GM18505 (cell line): ENCODE measurements at regions not wholly inside any gene's neighbourhood (a gene's known extent, or its start where the extent isn't known, plus 50 kb on each side); places are given as distances from the start of the nearest gene placed in this dataset.
"Not testable (repeated sequence)": the region's sequence is repeated elsewhere in the genome, so short reads cannot be mapped to it uniquely, and the experiment has no call there.

ENCODE experiments used
- ATAC-seq: cut with Tn5 transposase; IDR thresholded peaks from one replicate; pipeline ENCODE4 v1.9.1; 2021; ENCODE audit not compliant: unreplicated experiment
- POLR2A ChIP-seq: IDR thresholded peaks from 4 replicates; pipeline ENCODE4 v1.6.1; 2011; ENCODE audit warnings: borderline replicate concordance; ENCODE audit not compliant: insufficient read depth, insufficient read length; ENCODE audit errors: extremely low read depth

DNA sequence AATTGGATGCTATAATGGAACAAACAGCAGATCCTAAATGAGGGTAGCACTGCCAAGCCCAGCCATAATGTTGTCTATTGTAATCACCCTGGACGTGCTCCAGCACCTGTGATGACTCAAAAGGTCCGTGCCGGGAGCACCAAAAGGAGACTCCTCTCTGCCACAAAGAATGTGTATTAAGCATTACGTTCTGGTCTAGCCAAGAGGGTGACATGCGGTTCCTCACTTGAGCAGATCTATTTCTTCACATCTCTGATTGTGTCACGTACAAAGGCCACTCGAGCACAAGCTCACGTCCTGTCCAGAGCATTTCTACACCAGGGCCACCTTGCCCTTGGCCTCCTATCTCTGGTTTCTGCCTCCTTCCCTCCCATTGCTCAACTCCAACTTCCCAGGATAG is 219.9 kb upstream of the IRS2 start:
- ATAC-seq, result no peak
- no peak for TF ChIP-seq POLR2A

- ATAC-seq, result no peak
- no peak for TF ChIP-seq POLR2A
These were observed 219.2 kb upstream of the IRS2 start for GRCh38 chr13:110005563-110005962.

- ATAC-seq, result no peak
- TF ChIP-seq POLR2A, result no peak
These were observed 218.4 kb upstream of the IRS2 start for GRCh38 chr13:110004814-110005213.

DNA sequence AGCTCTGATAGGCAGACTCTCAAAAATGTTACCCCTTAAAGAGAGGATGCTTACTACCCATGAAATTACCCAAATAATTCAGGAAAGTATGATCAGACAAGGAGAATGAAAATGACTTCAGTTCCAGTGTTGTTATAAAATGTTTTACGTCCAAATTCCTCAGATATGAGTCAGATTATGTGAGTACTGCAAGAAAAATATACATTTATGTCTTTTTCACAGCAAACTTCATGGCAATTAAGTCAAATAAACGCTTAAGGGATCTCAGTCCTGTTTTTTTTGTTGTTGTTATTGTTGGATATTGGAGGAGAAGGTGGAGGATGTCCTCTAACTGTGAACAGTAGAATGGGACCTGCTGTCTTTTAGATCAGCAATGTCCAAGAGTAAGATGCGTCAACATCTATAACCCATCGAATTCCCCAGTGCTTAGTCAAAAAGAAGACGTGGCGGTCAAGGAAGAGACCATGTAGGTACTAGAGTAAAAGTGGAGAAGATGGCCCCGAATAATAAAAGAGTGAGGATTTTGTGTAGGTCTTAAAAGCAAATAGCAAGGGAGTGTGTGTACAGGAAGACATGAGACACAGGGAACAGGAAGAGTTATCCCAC is 215.4 kb upstream of the IRS2 start:
- no peak for ATAC-seq
- TF ChIP-seq POLR2A, result no peak

DNA sequence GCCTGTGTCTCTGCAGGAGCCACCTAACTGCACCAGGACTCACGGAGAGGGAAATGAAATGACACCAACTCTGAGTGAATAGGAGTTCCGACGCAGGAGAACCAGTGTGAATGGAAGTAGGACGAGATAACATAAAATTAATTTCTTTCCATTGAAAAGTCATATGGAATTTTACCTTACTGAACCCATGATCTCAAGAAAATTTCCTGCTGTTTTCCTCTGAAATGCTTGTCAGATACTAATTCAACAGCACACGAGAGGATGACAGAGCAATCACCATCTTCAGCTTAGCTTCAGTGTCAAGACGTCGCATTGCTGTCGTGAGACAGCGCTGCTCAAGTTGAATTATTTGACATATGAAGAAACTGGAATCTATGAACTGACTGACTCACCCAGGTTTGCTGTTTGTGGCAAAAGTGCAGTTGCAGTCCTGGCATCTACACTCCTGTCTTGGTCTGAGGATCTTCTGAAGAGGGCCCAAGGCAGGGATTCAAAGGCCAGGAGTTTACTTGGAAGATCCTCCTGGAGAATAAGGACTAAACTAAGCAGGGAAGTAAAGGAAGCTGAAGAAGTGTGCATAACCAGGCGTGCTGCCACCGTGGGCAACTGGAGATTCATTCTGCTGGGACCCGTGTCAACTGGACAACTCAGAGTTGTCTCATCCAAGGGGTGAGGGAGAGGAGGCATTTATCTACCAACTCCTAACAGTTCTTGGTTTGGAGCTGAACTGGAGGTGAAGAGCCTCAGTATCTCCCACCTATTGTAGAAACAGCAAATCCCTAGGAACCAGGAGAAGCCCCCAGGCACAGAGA is 214.4 kb upstream of the IRS2 start:
- no peak for TF ChIP-seq POLR2A
- ATAC-seq, result no peak

DNA sequence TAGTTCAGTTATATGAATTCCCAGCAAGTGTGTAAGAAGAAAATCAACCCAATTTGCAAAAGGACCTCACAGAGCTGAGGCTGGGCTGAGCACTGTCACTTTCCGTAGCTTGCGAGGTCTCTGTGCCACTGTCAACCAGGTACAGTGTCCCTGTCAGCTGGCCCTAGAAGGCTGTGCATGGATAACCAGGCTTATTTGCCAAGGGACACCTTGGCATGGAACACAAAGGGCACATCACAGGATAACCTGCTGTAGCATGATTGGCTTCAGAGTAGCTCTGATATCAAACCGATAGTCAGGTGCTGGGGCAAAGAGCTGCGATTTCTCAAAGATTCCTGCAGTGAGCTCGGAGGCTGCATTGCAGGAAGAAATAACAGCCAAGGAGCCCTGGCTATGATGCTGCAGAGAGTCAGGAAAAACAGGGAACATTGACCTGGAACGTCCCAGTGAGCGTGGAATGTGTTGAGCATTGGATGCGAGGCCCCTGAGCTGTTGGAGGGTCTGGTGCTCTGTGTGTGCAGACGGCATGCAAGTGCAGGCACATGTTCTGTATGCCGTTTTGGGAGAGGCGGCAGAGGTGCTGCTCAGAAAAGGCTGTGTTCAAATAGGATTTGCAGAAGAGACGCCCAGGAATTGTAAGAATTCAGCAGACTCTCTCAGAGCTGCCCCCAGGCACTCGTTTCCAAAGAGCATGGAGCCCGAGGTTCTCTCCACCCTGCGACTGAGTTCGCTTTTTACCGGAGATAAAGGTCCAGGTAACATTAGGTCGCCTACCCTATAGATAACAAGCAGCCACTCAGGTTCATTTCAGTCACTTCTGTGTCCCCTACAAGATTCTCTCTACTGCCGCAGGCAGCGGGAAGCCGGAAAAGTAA is 213.5 kb upstream of the IRS2 start:
- no peak for TF ChIP-seq POLR2A
- ATAC-seq, result no peak

DNA sequence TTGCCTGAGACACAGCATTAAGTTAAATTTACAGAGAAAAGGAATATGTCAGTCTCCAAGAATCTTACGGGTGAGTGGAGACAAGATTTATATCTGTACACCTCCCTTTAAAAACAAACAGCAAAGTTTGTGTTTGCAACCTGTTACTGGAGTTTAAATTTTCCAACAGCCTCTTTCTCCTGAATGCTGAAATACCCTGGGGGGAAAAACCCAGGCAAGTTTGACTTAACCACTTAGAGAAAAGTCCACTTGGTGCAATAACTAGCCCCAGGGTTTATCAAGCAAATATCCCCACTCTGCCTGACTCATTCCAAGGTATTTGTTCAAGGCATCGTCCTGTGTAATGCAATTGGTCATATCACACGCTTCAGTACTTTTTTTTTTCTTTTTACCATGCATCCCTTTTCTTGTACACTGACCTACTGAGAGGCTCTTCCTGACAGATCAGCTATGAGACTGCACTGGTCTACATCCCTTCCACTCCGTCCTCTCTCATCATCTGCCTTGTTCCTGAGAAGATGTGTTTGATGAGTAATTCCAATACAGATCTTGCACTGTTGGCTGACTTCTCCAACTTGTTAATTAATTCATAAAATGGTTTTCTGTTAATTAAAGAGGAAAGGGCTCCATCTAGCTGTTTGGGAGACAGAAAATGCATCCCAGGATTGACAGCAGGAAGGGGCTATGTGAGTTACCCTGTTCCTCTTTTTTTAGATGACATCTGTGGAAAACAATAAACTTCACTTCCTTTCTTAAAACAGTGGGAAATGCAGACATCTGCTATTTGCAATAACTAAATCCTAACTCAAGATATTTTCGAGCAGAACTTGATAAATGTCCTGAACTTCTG is 212.5 kb upstream of the IRS2 start:
- TF ChIP-seq POLR2A, result no peak
- ATAC-seq, result no peak

DNA sequence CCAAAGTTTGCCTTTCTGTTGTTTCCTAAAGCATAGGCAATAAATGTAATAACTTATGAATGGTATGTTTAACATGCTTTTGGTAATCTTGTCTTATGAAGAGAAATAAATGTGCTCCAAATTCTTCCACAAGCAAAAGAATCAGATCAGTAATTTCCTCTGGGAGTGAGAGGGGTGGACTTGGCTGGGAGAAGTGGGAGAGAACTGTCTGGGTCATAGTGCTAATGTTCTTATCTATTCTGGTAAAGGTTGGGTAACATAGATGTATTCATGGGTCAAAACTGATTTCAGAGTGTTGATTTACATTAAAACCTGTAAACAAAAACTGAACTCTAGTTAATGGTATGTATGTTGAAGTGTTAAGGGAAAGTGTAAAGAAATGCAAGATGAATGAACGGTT is 211.7 kb upstream of the IRS2 start:
- ATAC-seq, result no peak
- no peak for TF ChIP-seq POLR2A

DNA sequence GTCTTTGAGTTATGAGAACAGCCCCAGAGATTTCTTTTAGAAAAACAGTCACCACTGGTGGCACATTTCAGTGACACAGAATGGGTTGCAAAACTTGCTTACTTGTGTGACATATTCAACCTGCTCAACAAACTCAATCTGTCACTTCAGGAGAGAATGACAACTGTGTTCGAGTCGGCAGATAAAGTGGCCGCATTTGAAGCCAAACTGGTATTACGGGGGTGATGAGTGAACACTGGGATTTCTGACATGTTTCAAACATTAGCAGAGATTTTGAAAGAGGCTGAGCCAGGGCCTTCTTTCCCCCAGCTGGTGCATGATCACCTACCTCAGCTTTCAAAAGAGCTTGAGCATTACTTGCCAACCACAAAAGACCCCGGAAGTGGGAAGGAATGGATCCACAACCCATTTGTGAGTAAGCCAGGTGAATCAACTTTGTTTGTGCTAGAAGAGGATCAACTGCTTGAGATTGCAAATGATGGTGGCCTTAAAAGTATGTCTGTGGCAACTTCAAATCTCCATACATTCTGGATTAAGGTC is 210.7 kb upstream of the IRS2 start:
- ATAC-seq, result not testable (repeated sequence)

GRCh38 chr13:109996404-109996960 is 210.1 kb upstream of the IRS2 start:
- ATAC-seq, result no peak
- no peak for TF ChIP-seq POLR2A

DNA sequence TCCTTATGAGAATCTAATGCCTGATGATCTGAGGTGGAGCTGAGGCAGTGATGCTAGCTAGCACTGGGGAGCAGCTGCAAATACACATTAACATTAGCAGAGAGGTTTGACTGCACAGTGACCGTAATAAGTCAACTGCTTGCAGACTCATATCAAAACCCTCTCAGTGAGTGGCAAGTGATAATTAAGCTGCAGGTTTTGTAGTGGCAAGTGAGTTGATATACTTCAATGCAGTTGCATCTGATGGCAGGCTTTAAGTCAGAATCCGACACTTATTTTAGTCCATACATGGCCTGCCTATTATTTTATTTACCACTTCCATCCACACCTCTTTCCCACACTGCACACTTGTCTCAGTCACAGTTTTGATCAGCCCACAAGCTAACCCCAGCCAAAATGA is 209.2 kb upstream of the IRS2 start:
- TF ChIP-seq POLR2A, result no peak
- ATAC-seq, result no peak

GRCh38 chr13:109990296-109990695 is 203.9 kb upstream of the IRS2 start:
- ATAC-seq, result no peak
- no peak for TF ChIP-seq POLR2A
